ENCODE measurements at regions not wholly inside any gene's neighbourhood (a gene's known extent, or its start where the extent isn't known, plus 50 kb on each side); places are given as distances from the start of the nearest gene placed in this dataset.

- peaks cover 5% of the 10 kb centered on the region for H3K4me1 ChIP-seq (ENCODE audit: control insufficient read depth, insufficient read depth, low read length)
- no peak for ATAC-seq
- 84% methylated on average over 2 of the region's 2 CpGs for WGBS
- no peak overlapping the region for H3K4me3 ChIP-seq (ENCODE audit: low read length)
- H3K9me3 ChIP-seq (ENCODE audit: control insufficient read depth, low read length) = no peaks in the 10 kb centered on the region
- intact Hi-C loops (cut with DNase I) = no loop called here
- H3K27me3 ChIP-seq (ENCODE audit: control insufficient read depth, insufficient read depth) = no peaks in the 10 kb centered on the region
- H3K27ac ChIP-seq (ENCODE audit: low read length) = no peak overlapping the region
- no peak for DNase-seq
Observed at GRCh38 chr2:144595279-144595678, 75.4 kb upstream of the ZEB2 start.

- DNase-seq = no peak
- Histone ChIP-seq H3K9me3 (ENCODE audit: control insufficient read depth, low read length) (no peaks in the 10 kb centered on the region), H3K27me3 (ENCODE audit: control insufficient read depth, insufficient read depth) (no peaks in the 10 kb centered on the region), H3K4me1 (ENCODE audit: control insufficient read depth, insufficient read depth, low read length) (peaks cover 5% of the 10 kb centered on the region), H3K4me3 (ENCODE audit: low read length) (no peak overlapping the region), H3K27ac (ENCODE audit: low read length) (no peak overlapping the region)
- intact Hi-C loops (cut with DNase I) = no loop called here
- WGBS = 89% methylated on average over 2 of the region's 2 CpGs
- no peak for ATAC-seq
Observed at GRCh38 chr2:144593803-144594202, 73.9 kb upstream of the ZEB2 start.

- peaks cover 5% of the 10 kb centered on the region for H3K4me1 ChIP-seq (ENCODE audit: control insufficient read depth, insufficient read depth, low read length)
- 78% methylated on average over 8 of the region's 8 CpGs for WGBS
Observed at GRCh38 chr2:144592500-144593256, 72.8 kb upstream of the ZEB2 start.

DNA sequence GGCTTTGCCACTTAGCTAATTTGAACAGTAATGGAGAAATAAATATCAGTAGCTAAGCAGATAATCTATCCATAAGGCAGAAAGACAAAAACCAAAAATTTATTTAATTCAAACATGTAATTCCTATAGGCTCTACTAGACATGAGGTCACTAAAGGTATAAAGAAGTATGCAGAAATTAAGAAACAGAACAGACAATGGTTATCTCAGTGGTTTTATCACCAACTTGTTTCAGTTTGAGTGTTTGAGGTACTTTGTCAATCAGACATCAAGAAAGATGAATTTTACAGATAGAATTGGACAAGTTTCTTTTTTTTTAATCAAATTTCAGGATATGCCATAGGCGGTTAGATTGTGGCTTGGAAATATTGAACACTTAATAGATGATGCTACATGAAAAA is 67.4 kb upstream of the ZEB2 start:
- DNase-seq (no peak), ATAC-seq (no peak)
- Histone ChIP-seq H3K4me3 (ENCODE audit: low read length) (no peak overlapping the region), H3K27me3 (ENCODE audit: control insufficient read depth, insufficient read depth) (no peaks in the 10 kb centered on the region), H3K27ac (ENCODE audit: low read length) (no peak overlapping the region), H3K4me1 (ENCODE audit: control insufficient read depth, insufficient read depth, low read length) (peaks cover 2% of the 10 kb centered on the region), H3K9me3 (ENCODE audit: control insufficient read depth, low read length) (no peaks in the 10 kb centered on the region)
- WGBS = 98% methylated on average over 1 of the region's 1 CpG
- intact Hi-C loops (cut with DNase I) = no loop called here

More at GRCh38 chr2:144592500-144593256, 72.8 kb upstream of the ZEB2 start:
- Histone ChIP-seq H3K27me3 (ENCODE audit: control insufficient read depth, insufficient read depth) (no peaks in the 10 kb centered on the region), H3K4me3 (ENCODE audit: low read length) (no peak overlapping the region), H3K9me3 (ENCODE audit: control insufficient read depth, low read length) (no peaks in the 10 kb centered on the region), H3K27ac (ENCODE audit: low read length) (no peak overlapping the region)
- no peak for DNase-seq
- ATAC-seq = no peak
- intact Hi-C loops (cut with DNase I) = no loop called here

DNA sequence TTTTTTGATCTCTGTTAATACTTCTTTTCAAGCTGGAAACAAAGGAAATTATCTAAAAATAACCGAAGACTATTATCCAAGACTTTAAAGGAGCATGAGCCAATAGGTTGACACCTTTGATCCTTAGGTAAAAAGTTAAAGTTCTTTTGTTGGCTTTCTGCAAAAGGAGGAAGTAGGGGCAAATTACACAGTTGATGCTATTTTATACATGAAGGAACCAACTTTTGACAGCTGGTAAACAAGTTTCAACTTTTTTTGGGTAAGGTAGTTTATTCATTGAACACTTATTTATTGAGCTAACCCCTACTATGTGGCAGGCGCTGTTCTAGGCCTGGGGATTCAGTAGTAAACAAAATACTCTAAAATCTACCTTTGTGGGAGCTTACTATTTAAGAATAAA is 66.6 kb upstream of the ZEB2 start:
- no peak overlapping the region for H3K4me3 ChIP-seq (ENCODE audit: low read length)
- no peak overlapping the region for H3K27ac ChIP-seq (ENCODE audit: low read length)

GRCh38 chr2:144583741-144584453 is 64.0 kb upstream of the ZEB2 start:
- Histone ChIP-seq H3K4me1 (ENCODE audit: control insufficient read depth, insufficient read depth, low read length) (peaks cover 2% of the 10 kb centered on the region), H3K27ac (ENCODE audit: low read length) (no peak overlapping the region), H3K9me3 (ENCODE audit: control insufficient read depth, low read length) (no peaks in the 10 kb centered on the region), H3K4me3 (ENCODE audit: low read length) (no peak overlapping the region), H3K27me3 (ENCODE audit: control insufficient read depth, insufficient read depth) (no peaks in the 10 kb centered on the region)
- WGBS = 91% methylated on average over 4 of the region's 4 CpGs
- peak; percentile 56 to 71 for ATAC-seq
- intact Hi-C loops (cut with DNase I) = no loop called here
- no peak for DNase-seq

More for the DNA sequence above, 66.6 kb upstream of the ZEB2 start:
- Histone ChIP-seq H3K4me1 (ENCODE audit: control insufficient read depth, insufficient read depth, low read length) (peaks cover 2% of the 10 kb centered on the region), H3K27me3 (ENCODE audit: control insufficient read depth, insufficient read depth) (no peaks in the 10 kb centered on the region), H3K9me3 (ENCODE audit: control insufficient read depth, low read length) (no peaks in the 10 kb centered on the region)
- intact Hi-C loops (cut with DNase I) = no loop called here
- ATAC-seq = no peak
- WGBS = 83% methylated on average over 2 of the region's 2 CpGs
- no peak for DNase-seq

DNA sequence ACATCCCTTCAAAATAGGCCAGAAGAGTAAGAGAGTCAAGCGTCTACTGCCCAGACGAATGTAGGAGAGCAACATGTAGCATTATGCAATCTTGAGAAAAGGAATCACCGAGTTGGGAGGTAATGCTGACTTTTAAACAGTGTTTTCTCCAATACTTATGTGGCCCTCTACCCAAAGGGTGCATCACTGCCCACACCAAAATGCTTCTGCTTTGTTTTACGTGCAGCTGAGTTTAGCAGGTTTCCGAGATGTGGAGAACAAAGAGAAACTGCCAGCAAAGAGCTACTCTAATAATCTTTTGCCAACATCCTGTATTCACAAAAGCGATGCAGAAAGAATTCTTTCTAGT is 63.4 kb upstream of the ZEB2 start:
- no peak for DNase-seq
- ATAC-seq = peak in 1 of 2 donors; percentile 42
- Histone ChIP-seq H3K27ac (ENCODE audit: low read length) (no peak overlapping the region), H3K27me3 (ENCODE audit: control insufficient read depth, insufficient read depth) (no peaks in the 10 kb centered on the region), H3K9me3 (ENCODE audit: control insufficient read depth, low read length) (no peaks in the 10 kb centered on the region), H3K4me1 (ENCODE audit: control insufficient read depth, insufficient read depth, low read length) (peaks cover 2% of the 10 kb centered on the region), H3K4me3 (ENCODE audit: low read length) (no peak overlapping the region)
- 59% methylated on average over 6 of the region's 6 CpGs for WGBS
- intact Hi-C loops (cut with DNase I) = no loop called here

DNA sequence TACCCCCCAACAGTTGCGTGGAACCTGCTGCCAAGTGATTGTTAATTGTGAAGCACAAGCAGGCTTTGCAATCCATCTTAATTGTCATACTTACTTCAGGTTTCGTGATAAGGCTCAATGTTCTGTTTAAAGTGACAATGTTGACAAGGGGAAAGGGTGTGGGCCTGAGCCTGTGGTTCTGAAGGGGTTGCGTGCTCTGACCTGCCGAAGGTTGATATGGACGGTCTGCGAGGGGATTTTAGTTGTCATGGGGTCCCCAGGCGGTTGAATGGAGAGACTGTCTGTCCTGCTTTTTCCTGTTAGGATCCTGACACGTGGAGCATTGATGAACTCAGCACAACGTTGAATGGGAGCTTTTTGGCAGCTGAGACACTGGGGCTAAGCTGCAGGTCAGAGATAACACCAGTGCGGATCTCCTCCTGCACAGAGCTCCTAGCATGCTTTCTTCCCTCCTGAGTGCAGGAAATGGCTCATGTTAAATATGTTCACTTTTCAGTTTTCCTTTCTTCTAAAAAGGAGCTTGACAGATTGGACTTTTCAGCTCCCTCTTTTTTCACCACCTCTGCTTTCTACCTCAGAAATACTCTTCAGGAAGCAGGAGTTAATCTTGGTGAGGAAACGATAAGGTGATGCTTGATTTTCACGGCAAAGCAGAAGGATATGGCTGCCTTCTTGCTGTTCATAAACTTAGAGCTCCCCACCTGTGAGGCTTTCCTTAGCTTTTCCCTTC is 62.9 kb upstream of the ZEB2 start:
- intact Hi-C loops (cut with DNase I) = no loop called here
- no peaks in the 10 kb centered on the region for H3K9me3 ChIP-seq (ENCODE audit: control insufficient read depth, low read length)
- H3K27ac ChIP-seq (ENCODE audit: low read length) = no peak overlapping the region
- no peaks in the 10 kb centered on the region for H3K27me3 ChIP-seq (ENCODE audit: control insufficient read depth, insufficient read depth)
- no peak overlapping the region for H3K4me3 ChIP-seq (ENCODE audit: low read length)
- DNase-seq = no peak
- ATAC-seq = peak; percentile 41 to 87
- peaks cover 2% of the 10 kb centered on the region for H3K4me1 ChIP-seq (ENCODE audit: control insufficient read depth, insufficient read depth, low read length)
- 44% methylated on average over 12 of the region's 12 CpGs for WGBS

DNA sequence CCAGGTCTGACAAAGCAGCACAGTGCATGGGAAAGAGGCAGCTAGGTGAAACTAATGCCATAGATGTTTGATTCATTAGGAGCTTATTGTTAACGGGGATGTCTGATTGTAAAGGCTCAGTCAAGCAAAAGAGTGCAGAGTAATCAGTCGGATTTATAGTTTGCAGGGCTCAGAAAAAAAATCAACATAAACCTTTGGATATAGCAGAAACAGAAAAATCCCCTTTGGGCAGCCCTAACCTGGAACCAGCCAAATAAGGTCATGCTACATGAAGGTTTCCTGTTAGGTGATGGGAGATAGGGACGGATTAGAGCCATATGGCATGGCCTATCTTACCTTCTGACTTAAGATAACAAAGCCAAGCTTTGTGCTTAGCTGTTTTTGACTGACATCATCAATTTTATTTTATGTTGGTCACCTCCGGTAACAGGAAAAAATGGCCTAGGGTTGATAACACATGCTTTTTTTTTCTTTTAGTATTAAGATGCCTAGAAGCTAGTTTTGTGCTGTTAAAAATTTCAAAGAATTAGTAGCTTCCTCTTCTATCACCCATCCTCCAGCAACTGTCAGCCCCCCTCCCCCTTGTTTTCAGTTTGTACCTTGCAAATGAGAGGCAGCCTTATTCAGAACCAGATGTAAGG is 60.7 kb upstream of the ZEB2 start:
- 81% methylated on average over 4 of the region's 4 CpGs for WGBS
- ATAC-seq = no peak
- intact Hi-C loops (cut with DNase I) = no loop called here

GRCh38 chr2:144579556-144579955 is 59.6 kb upstream of the ZEB2 start:
- Histone ChIP-seq H3K4me1 (ENCODE audit: control insufficient read depth, insufficient read depth, low read length) (peaks cover 2% of the 10 kb centered on the region), H3K4me3 (ENCODE audit: low read length) (no peak overlapping the region), H3K27me3 (ENCODE audit: control insufficient read depth, insufficient read depth) (no peaks in the 10 kb centered on the region), H3K9me3 (ENCODE audit: control insufficient read depth, low read length) (no peaks in the 10 kb centered on the region), H3K27ac (ENCODE audit: low read length) (no peak overlapping the region)
- WGBS = 92% methylated on average over 4 of the region's 4 CpGs
- intact Hi-C loops (cut with DNase I) = no loop called here
- DNase-seq = no peak
- no peak for ATAC-seq

More for the DNA sequence above, 60.7 kb upstream of the ZEB2 start:
- H3K27ac ChIP-seq (ENCODE audit: low read length) = no peak overlapping the region
- no peak overlapping the region for H3K4me3 ChIP-seq (ENCODE audit: low read length)
- peaks cover 2% of the 10 kb centered on the region for H3K4me1 ChIP-seq (ENCODE audit: control insufficient read depth, insufficient read depth, low read length)
- no peaks in the 10 kb centered on the region for H3K9me3 ChIP-seq (ENCODE audit: control insufficient read depth, low read length)
- no peaks in the 10 kb centered on the region for H3K27me3 ChIP-seq (ENCODE audit: control insufficient read depth, insufficient read depth)
- DNase-seq = no peak

GRCh38 chr2:144578099-144578498 is 58.2 kb upstream of the ZEB2 start:
- H3K27me3 ChIP-seq (ENCODE audit: control insufficient read depth, insufficient read depth) = no peaks in the 10 kb centered on the region
- ATAC-seq = no peak
- intact Hi-C loops (cut with DNase I) = no loop called here
- WGBS = 70% methylated on average over 3 of the region's 3 CpGs
- no peak overlapping the region for H3K4me3 ChIP-seq (ENCODE audit: low read length)
- H3K27ac ChIP-seq (ENCODE audit: low read length) = no peak overlapping the region
- DNase-seq = no peak
- H3K4me1 ChIP-seq (ENCODE audit: control insufficient read depth, insufficient read depth, low read length) = peaks cover 2% of the 10 kb centered on the region
- no peaks in the 10 kb centered on the region for H3K9me3 ChIP-seq (ENCODE audit: control insufficient read depth, low read length)
